DOHH2 (cell line): ENCODE measurements at regions not wholly inside any gene's neighbourhood (a gene's known extent, or its start where the extent isn't known, plus 50 kb on each side); places are given as distances from the start of the nearest gene placed in this dataset.

Experiments used
- CTCF ChIP-seq: fragments of 200-600 bp; sonication (generic); IDR thresholded peaks from one replicate; pipeline ENCODE4 v1.5.1; 2014; ENCODE audit warnings: antibody characterized with exemption, mild to moderate bottlenecking, low read depth, low read length; ENCODE audit not compliant: poor library complexity, severe bottlenecking
- EZH2phosphoT487 ChIP-seq: fragments of 200-600 bp; sonication (generic); IDR thresholded peaks from 2 replicates; pipeline ENCODE4 v1.6.1; 2017; ENCODE audit warnings: borderline replicate concordance, mild to moderate bottlenecking, antibody characterized with exemption, low read length, moderate library complexity, mixed read lengths

- TF ChIP-seq CTCF (no peak), EZH2phosphoT487 (no peak)
Measured at GRCh38 chr3:4222574-4223175, 80.5 kb upstream of the SETMAR start.
